ENCODE measurements at regions not wholly inside any gene's neighbourhood (a gene's known extent, or its start where the extent isn't known, plus 50 kb on each side); places are given as distances from the start of the nearest gene placed in this dataset.
"Not testable (repeated sequence)": the region's sequence is repeated elsewhere in the genome, so short reads cannot be mapped to it uniquely, and the experiment has no call there.

GRCh38 chr3:75444634-75445033 is 219.5 kb upstream of the FRG2C start:
- DNase-seq (ENCODE audit: low spot score): not testable (repeated sequence)

DNA sequence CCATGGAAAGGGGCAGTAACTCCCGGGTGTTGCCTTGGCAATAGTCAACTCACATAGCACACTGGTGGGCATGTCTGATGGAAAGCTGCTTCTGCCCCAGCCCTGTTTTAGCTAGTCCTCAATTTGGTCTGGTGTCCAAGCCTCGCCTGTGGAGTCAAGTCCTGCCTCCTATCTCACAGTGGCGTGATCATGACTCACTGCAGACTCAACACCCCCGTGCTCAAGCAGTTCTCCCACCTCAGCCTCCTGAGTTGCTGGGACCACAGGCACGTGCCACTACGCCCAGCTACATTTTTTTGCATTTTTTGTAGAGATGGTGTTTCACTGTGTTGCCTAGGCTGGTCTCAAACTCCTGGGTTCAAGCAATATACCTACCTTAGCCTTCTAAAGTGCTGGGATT is 218.9 kb upstream of the FRG2C start:
- not testable (repeated sequence) for DNase-seq (ENCODE audit: low spot score)

GRCh38 chr3:75446948-75447347 is 217.2 kb upstream of the FRG2C start:
- not testable (repeated sequence) for DNase-seq (ENCODE audit: low spot score)

DNA sequence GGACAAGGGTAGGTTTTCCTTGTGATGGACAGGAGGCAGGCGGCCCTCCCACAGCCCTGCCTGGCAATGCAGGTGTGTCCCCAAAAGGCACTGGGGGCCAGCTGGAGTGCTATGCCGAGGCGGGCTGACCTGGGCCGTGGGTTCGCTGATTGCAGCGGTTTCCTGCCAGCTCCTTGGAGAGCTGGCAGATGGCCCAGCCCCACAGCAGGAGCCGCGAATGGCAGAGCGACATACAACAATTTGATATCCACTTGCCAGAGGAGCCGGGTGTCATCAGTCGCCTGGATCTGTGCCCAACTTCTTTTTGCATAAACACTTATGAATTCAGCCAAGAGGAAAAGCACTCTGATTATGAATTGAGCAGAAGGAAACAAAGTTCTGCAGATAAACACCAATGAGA is 210.8 kb upstream of the FRG2C start:
- not testable (repeated sequence) for DNase-seq (ENCODE audit: low spot score)

DNA sequence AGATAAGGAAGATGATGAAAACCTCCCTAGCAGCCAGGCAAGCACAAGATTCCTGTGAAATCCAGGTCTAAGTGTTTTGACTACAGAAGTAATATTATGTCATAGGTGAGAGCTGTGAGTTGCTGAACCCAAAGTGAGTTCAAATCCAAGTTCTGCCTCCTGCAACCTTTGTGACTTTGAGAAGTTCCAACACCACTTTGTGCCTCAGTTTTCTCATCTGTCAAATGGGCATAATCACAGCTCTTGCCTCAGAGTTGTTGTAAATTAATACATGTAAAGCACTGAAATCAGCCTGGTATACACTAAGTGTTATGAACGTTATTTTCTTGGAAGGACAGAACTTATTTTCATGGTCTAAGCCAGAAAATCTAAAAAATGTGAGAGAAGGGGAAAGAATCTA is 210.3 kb upstream of the FRG2C start:
- not testable (repeated sequence) for DNase-seq (ENCODE audit: low spot score)

DNA sequence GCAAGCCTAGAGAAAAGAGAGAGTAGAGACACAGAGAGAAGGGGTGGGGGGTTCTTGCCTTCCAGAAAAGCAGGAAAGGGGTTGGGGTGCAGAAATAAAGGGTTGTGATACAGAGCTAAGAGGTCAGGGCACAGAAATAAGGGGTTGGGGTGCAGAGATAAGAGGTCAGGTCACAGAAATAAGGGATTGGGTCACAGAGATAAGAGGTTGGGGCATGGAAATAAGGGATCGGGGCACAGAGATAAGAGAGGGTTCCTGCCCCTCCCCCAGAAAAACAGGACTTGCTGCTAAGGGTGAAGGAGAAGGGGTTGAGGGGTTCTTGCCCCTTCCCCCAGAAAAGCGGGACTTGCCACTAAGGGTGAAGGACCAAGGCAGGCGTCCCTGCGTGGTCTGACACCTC is 189.6 kb upstream of the FRG2C start:
- not testable (repeated sequence) for DNase-seq (ENCODE audit: low spot score)

DNA sequence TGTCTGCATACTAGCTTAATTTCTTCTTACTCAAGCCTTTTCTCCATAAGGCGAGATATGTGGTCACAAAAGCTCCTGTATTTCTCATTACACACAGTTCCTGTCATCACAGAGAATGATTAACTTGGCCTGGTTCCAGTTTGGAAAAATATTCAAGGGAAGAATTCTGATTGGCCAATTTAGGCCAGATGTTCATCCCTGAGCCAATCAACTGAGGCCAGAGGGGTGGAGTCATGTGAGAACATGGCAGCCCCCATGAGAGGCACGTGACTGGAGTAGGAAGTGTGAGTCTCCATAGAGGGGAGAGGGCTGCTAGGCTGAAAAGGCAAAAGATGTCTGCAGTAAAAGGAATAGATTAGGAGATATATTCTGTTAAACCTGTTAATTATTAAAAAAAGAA is 167.5 kb upstream of the FRG2C start:
- DNase-seq (ENCODE audit: low spot score): not testable (repeated sequence)

DNA sequence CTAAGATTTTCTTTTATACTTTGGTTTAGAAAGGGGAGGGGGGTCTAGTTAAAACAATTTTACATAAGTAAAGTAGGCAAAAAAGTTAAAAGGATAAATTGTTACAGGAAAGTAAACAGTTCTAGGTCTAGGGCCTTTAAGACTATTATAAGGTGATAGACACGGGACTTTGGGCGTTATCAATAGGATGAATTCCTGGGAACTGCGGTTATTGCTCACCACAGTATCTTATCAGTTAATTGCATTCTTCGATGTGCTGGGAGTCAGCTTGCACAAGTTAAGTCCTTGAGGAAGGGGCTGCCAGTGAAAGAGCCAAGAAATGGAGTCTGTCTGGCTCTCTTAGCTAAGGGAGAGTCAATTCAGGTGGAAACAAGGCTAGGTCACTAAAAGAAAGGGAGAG is 163.8 kb upstream of the FRG2C start:
- DNase-seq (ENCODE audit: low spot score): not testable (repeated sequence)

GRCh38 chr3:75502171-75502570 is 162.0 kb upstream of the FRG2C start:
- DNase-seq (ENCODE audit: low spot score): not testable (repeated sequence)

DNA sequence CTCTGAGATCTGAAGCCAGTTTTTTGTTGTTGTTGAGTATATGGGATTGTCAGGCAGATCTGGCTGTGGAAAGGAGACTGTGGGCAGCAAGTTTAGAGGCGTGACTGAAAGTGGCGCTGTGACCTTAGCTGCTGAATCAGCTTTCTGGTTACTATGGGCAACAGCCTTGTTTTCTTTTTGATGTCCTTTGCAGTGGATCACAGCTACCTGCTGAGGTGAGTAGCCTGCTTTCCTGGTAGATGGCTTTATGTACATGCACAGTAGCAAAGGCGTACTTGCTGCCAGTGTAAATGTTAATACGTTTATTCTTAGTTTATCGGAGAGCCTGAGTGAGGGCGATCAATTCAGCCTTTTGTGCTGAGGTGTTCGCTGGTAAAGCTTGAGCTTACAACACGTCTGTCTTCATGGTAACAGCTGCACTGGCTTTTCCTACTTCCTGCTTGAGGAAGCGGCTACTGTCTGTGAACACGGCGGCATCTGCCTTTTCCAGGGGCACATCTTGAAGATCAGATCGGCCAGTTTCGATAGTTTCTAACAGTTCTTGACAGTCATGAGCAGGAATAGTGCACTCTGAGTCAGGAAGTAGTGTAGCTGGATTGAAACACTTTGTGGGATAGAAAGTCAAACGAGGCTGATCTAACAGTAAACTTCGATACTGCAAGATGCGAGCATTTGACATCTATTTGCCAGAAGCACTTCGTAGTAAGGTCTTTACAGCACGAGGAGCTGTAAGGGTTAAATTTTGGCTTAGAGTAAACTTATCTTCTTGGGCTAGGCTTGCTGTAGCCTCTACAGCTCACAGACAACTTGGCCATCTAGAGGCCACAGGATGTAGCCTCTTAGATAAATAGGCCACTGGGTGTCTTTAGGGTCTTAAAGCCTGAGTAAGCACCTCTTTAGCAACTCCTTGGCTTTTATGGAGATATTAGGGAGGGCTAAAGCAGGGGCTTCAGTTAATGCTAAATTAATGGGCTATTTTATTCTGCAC is 161.1 kb upstream of the FRG2C start:
- peak; percentile 2 for DNase-seq (ENCODE audit: low spot score)

GRCh38 chr3:75506603-75507002 is 157.5 kb upstream of the FRG2C start:
- DNase-seq (ENCODE audit: low spot score): no peak

DNA sequence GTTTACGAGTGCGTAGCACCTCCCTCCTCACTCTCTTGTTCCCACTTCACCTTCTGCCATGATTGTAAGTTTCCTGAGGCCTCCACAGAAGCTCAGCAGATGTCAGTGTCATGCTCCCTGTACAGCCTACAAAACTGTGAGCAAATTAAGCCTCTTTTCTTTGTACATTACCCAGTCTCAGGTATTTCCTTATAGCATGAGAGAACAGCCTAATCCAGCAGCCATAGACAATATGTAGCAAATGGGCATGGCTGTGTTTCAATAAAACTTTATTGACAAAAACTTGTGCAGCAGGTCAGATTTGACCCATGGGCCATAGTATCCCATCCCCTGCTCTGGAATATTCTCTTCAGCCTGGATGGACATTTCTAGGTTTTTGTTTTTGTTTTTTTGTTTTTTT is 156.2 kb upstream of the FRG2C start:
- not testable (repeated sequence) for DNase-seq (ENCODE audit: low spot score)

- DNase-seq (ENCODE audit: low spot score): not testable (repeated sequence)
These were observed 136.5 kb upstream of the FRG2C start for GRCh38 chr3:75527657-75528056.

- DNase-seq (ENCODE audit: low spot score): not testable (repeated sequence)
These were observed 112.0 kb upstream of the FRG2C start for GRCh38 chr3:75552095-75552494.

DNA sequence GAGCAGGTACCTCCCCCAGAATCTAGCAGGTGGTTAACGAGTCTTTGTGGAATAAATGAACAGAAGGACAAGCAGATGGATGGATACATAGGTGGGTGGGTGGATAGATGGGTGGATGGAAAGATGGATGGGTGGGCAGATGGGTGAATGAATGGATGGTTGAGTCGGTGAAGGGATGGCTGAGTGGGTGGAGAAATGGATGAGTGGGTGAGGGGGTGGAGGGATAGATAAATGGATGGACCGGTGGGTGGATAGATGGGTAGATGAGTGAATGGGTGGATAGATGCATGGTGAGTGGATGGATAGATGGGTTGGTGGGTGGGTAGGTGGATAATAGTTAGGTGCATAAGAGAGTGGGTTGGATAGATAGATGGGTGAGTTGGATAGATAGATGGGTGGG is 99.7 kb upstream of the FRG2C start:
- not testable (repeated sequence) for DNase-seq (ENCODE audit: low spot score)

- not testable (repeated sequence) for DNase-seq (ENCODE audit: low spot score)
These were observed 91.8 kb upstream of the FRG2C start for GRCh38 chr3:75572303-75572702.

GRCh38 chr3:75579091-75579490 is 85.0 kb upstream of the FRG2C start:
- not testable (repeated sequence) for DNase-seq (ENCODE audit: low spot score)

- not testable (repeated sequence) for DNase-seq (ENCODE audit: low spot score)
These were observed 84.6 kb upstream of the FRG2C start for GRCh38 chr3:75579536-75579935.

DNA sequence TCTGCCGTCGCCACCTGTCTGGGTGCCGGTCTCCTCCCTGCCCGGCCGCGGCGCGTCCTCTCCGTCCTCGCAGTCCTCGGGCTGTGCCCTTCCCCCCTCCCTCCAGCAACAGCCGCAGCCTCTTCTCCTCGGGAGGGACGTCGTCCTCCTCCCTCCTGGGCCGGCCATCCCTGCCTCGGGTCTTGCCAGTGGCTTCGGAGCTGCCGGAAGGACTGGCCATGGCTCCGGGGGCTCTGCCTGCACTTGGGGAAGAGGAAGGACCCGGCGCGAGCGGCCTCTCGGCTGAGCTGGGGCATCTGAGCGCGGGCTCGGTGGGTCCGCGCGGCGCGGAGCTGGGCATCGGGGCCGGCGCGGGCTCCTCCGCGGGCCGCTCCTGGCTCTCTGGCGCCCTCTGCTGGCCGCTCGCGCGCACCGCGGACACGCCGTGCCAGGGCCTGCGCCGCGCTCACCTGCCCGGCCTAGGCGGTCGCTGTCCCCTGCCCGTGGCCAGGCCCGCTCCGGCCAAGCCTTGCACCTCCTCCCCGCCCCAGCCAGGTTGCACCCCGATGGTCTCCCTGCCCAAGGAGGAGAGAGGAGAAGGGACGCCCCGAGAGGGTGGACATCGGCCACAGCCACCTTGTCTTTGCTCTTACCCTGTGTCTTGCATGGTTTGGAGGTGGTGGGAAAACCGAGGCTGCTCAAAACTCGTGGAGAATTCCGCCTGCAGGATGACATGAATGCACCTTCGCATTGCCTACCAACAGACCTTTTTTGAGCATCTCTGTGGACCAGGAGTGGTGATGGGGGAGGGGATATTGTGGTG is 83.9 kb upstream of the FRG2C start:
- peak; percentile 3 for DNase-seq (ENCODE audit: low spot score)

- DNase-seq (ENCODE audit: low spot score): not testable (repeated sequence)
These were observed 81.6 kb upstream of the FRG2C start for GRCh38 chr3:75582536-75582935.

DNA sequence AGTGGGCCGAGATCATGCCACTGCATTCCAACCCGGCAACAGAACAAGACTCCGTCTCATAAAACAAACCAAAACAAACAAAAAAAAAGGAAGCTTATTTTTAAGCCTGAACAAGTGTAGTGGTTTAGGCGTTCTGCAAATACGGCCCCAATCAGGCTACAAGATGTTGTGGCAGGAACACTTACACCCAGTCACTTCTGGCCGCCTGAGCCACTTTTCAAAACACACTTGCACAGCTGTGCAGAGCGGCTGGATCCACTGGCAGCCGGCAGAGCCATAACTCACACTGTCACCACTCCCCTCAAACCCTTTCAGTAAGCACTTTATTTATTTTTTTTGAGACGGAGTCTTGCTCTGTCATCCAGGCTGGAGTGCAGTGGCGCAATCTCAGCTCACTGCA is 81.0 kb upstream of the FRG2C start:
- not testable (repeated sequence) for DNase-seq (ENCODE audit: low spot score)

GRCh38 chr3:75587695-75588094 is 76.4 kb upstream of the FRG2C start:
- DNase-seq (ENCODE audit: low spot score): not testable (repeated sequence)

DNA sequence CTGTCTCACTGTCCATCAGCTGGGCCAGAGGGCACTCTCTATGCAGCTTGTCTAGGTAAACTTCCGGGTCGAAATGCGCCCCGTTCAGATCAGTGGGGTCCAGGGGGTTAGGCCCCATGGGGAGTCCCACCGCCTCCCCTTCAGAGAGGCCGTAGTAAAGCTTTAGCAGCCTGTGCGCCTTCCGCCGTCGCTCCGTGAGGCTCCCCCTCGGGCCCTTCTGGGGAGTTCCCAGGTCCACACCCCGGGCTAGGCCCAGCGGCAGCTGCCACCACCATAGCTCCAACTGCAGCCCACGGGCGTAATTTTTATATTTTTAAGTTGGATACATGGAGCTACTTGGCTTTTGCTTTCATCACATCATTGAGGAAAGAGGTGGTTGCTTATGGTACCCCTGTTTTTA is 73.7 kb upstream of the FRG2C start:
- not testable (repeated sequence) for DNase-seq (ENCODE audit: low spot score)

All from globus pallidus (tissue), 1 donor.